A673 (cell line): ENCODE measurements at regions not wholly inside any gene's neighbourhood (a gene's known extent, or its start where the extent isn't known, plus 50 kb on each side); places are given as distances from the start of the nearest gene placed in this dataset.
A peak's percentile ranks its signal among the peaks of the same experiment; 100 is the strongest.

Experiments used
- BruUV-seq: library from RNA; stranded (reverse); fragments of 400-500 nt; replicated peaks from 2 replicates; lab custom pipeline; 2021; lab: Mats Ljungman, UMichigan
- CTCF ChIA-PET: fragments of 300-600 bp; sonication (Branson Sonifier 250); formaldehyde crosslinking; loops from one replicate; lab custom pipeline; 2022; ENCODE audit warnings: antibody characterized with exemption; lab: Charles Lee
- POLR2A ChIA-PET: fragments of 300-600 bp; sonication (Branson Sonifier 250); formaldehyde crosslinking; loops from one replicate; lab custom pipeline; 2022; ENCODE audit warnings: antibody characterized with exemption; ENCODE audit not compliant: low non-redundant PET; lab: Charles Lee
- DNase-seq: peaks from one replicate; pipeline ENCODE4 v3.0.0-alpha.2; 2015; ENCODE audit warnings: low spot score
- H3K27ac ChIP-seq: fragments of 200-600 bp; sonication (generic); 2 replicates; pipeline ENCODE4 v1.5.1; 2016; ENCODE audit warnings: mixed run types, low read depth, mild to moderate bottlenecking, mixed read lengths, antibody characterized with exemption, low read length; ENCODE audit not compliant: poor library complexity, severe bottlenecking
- H3K27me3 ChIP-seq: fragments of 200-600 bp; sonication (generic); replicated peaks from 2 replicates; pipeline ENCODE4 v1.6.1; 2017; ENCODE audit warnings: mixed run types, low read depth, mild to moderate bottlenecking, mixed read lengths, antibody characterized with exemption, low read length; ENCODE audit not compliant: insufficient read depth, poor library complexity
- H3K36me3 ChIP-seq: fragments of 200-600 bp; sonication (generic); 2 replicates; pipeline ENCODE4 v1.6.1; 2016; ENCODE audit warnings: mixed run types, mild to moderate bottlenecking, mixed read lengths, antibody characterized with exemption, low read length; ENCODE audit not compliant: insufficient read depth, poor library complexity, severe bottlenecking
- H3K4me1 ChIP-seq: fragments of 200-600 bp; sonication (generic); 2 replicates; pipeline ENCODE4 v1.6.1; 2017; ENCODE audit warnings: mixed run types, mild to moderate bottlenecking, mixed read lengths, antibody characterized with exemption, low read length; ENCODE audit not compliant: insufficient read depth, poor library complexity, severe bottlenecking
- H3K4me3 ChIP-seq: fragments of 200-600 bp; sonication (generic); 2 replicates; pipeline ENCODE4 v1.5.1; 2016; ENCODE audit warnings: low read depth, mixed run types, mild to moderate bottlenecking, mixed read lengths, low read length; ENCODE audit not compliant: poor library complexity, severe bottlenecking
- H3K9me3 ChIP-seq: fragments of 200-600 bp; sonication (generic); 2 replicates; pipeline ENCODE4 v1.6.1; 2016; ENCODE audit warnings: mixed run types, low read depth, mild to moderate bottlenecking, mixed read lengths, antibody characterized with exemption, low read length; ENCODE audit not compliant: poor library complexity, severe bottlenecking
- EZH2 ChIP-seq: fragments of 200-600 bp; sonication (generic); IDR thresholded peaks from 2 replicates; pipeline ENCODE4 v1.6.1; 2017; ENCODE audit warnings: borderline replicate concordance, low read depth, mild to moderate bottlenecking, mixed read lengths, antibody characterized with exemption, low read length; ENCODE audit not compliant: poor library complexity, severe bottlenecking
- intact Hi-C: fragments of 100-400 bp; cut with micrococcal nuclease; formaldehyde crosslinking; loops from one replicate; pipeline ENCODE4 v1.10.0; 2022; ENCODE audit not compliant: unreplicated experiment
- TF ChIP-seq, protein P1 (sequence below): fragments of 300-800, 200-600 bp; sonication (generic); conservative IDR thresholded peaks from 2 replicates; pipeline ENCODE4 v1.5.1; 2017; ENCODE audit warnings: low read depth, mild to moderate bottlenecking, antibody characterized with exemption, low read length, moderate library complexity, mixed read lengths

DNA sequence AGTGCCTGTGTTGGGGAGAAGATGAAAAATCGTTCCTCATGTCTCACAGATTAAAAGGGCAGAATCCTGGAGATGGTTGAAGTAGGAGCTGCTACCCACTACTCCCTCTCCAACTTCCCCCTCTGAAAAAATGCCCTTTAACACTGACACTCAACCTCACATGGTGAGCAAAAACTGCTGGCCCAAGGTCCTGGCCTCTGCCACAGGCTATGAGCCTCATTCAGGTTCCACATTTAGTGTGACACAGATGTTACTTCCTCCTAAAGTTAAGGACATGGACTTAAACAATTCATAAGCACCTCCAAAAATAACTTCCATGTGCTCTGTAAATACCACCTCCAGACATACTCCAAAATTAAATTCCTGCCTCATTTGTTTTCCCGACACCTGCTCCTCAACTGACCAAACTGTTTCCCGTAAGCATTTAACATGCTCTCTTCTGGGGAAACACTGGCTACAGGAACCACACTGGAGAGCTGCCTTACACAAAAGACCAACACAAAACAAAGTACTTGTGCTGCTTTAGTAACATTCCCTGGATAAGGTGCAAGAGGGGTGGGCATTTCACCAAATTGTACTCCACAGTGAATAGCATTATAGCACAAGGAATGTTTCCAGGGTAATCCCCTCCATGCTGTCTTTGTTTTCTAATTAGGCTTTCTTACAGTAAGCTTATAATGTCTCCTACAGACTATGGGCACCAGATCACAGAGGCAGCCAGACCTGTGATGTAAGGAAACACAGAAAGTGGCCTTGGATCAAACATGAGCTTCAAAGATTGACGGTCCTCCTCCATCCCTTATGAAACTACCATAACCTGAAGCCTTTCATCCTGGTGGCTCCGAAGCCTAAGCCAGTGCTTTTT, 57.0 kb downstream of the PHLDA1 start:
- Histone ChIP-seq H3K4me3 (no peak overlapping the region), H3K9me3 (no peaks in the 10 kb centered on the region), H3K36me3 (no peaks in the 10 kb centered on the region), H3K27ac (no peak overlapping the region), H3K4me1 (peaks cover 41% of the 10 kb centered on the region), H3K27me3 (no peaks in the 10 kb centered on the region)
- CTCF ChIA-PET, result no interaction called here
- intact Hi-C loops, result loop anchor here (5.0 kb wide), 2 partner anchors 32 to 48 kb away; no protein-coding TSS in a partner anchor
- peak; percentile 39 for DNase-seq
- TF ChIP-seq, protein P1, sequence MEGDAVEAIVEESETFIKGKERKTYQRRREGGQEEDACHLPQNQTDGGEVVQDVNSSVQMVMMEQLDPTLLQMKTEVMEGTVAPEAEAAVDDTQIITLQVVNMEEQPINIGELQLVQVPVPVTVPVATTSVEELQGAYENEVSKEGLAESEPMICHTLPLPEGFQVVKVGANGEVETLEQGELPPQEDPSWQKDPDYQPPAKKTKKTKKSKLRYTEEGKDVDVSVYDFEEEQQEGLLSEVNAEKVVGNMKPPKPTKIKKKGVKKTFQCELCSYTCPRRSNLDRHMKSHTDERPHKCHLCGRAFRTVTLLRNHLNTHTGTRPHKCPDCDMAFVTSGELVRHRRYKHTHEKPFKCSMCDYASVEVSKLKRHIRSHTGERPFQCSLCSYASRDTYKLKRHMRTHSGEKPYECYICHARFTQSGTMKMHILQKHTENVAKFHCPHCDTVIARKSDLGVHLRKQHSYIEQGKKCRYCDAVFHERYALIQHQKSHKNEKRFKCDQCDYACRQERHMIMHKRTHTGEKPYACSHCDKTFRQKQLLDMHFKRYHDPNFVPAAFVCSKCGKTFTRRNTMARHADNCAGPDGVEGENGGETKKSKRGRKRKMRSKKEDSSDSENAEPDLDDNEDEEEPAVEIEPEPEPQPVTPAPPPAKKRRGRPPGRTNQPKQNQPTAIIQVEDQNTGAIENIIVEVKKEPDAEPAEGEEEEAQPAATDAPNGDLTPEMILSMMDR, result no peak
- no peak for TF ChIP-seq EZH2
- POLR2A ChIA-PET, result no interaction called here
- no TSS peak for BruUV-seq

DNA sequence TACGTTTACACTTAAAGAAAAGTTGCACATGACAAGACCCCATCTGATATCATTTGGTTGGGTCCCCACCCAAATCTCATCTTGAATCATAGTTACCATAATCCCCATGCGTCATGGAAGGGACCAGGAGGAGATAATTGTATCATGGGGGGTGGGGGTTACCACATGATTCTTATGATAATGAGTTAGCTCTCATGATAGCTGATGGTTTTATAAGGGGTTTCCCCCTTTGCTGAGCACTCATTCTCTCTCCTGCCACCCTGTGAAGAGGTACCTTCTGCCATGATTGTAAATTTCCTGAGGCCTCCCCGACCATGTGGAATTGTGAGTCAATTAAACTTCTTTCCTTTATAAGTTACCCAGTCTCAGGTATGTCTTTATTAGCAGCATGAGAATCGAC, 60.3 kb downstream of the PHLDA1 start:
- POLR2A ChIA-PET, result no interaction called here
- CTCF ChIA-PET, result no interaction called here
- DNase-seq, result no peak
- TF ChIP-seq EZH2, result no peak
- TF ChIP-seq, protein P1, result no peak
- peaks cover 14% of the 10 kb centered on the region for H3K4me1 ChIP-seq
- H3K4me3 ChIP-seq, result no peak overlapping the region
- H3K27me3 ChIP-seq, result no peaks in the 10 kb centered on the region
- no peaks in the 10 kb centered on the region for H3K9me3 ChIP-seq
- no peaks in the 10 kb centered on the region for H3K36me3 ChIP-seq
- no TSS peak for BruUV-seq
- intact Hi-C loops, result no loop called here
- H3K27ac ChIP-seq, result no peak overlapping the region

- BruUV-seq, result no TSS peak
- H3K27me3 ChIP-seq, result no peaks in the 10 kb centered on the region
- no peaks in the 10 kb centered on the region for H3K9me3 ChIP-seq
- H3K4me1 ChIP-seq, result peaks cover 14% of the 10 kb centered on the region
- TF ChIP-seq, protein P1, result no peak
- TF ChIP-seq EZH2, result no peak
- intact Hi-C loops, result no loop called here
- no peak overlapping the region for H3K27ac ChIP-seq
- CTCF ChIA-PET, result no interaction called here
- H3K4me3 ChIP-seq, result no peak overlapping the region
- no peak for DNase-seq
- POLR2A ChIA-PET, result no interaction called here
- no peaks in the 10 kb centered on the region for H3K36me3 ChIP-seq
Measured at GRCh38 chr12:75970310-75970709, 61.3 kb downstream of the PHLDA1 start.
